GM12878 (cell line): ENCODE measurements at regions not wholly inside any gene's neighbourhood (a gene's known extent, or its start where the extent isn't known, plus 50 kb on each side); places are given as distances from the start of the nearest gene placed in this dataset.

Source experiments
- CREB1 ChIP-seq: IDR thresholded peaks from 2 replicates; pipeline ENCODE4 v1.6.1; 2012; ENCODE audit warnings: low read depth, mild to moderate bottlenecking, inconsistent platforms
- POLR2A ChIP-seq: IDR thresholded peaks from 2 replicates; pipeline ENCODE4 v1.6.1; 2011; ENCODE audit warnings: low read depth, mild to moderate bottlenecking, low read length
- RFX5 ChIP-seq: IDR thresholded peaks from 2 replicates; pipeline ENCODE4 v1.6.1; 2011; ENCODE audit warnings: low read depth, low read length, improper control_type of control experiment
- TF ChIP-seq, protein P1 (sequence below), 3 experiments: IDR thresholded peaks in 2 of 3; conservative IDR thresholded peaks in 1 of 3; 2 replicates each; pipeline ENCODE4 v1.5.1; 2011; ENCODE audit warnings: low read depth in 3 of 3, low read length in 3 of 3, mild to moderate bottlenecking in 3 of 3, control low read depth in 2 of 3, moderate library complexity in 2 of 3, inconsistent platforms in 1 of 3, mixed read lengths in 1 of 3; ENCODE audit not compliant: control insufficient read depth in 2 of 3, insufficient read depth in 1 of 3; ENCODE audit errors: extremely low read depth in 1 of 3
- TF ChIP-seq, protein P2 (sequence below): IDR thresholded peaks from 2 replicates; pipeline ENCODE4 v1.6.1; 2011; ENCODE audit warnings: low read depth, low read length, improper control_type of control experiment, borderline replicate concordance
- TF ChIP-seq, protein P3 (sequence below): IDR thresholded peaks from 2 replicates; pipeline ENCODE4 v1.6.1; 2012; ENCODE audit warnings: low read depth, low read length, improper control_type of control experiment

DNA sequence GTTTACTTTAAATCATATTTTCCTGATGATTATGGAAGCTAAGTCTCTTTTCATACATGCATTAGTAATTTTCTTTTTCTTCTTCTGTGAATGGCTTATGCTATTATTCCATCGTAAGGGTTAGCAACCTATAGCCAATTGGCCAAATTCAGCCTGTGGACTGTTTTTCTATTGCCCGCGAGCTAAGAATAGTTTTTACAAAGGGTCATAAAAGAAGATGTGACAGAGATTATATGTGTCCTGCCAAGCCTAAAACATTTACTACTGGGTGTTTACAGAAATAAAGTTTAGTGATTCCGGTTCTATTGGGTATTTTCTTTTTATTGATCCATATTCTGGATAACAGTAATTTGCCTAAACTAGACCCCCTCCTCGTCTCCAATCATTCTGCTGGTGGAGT, 268.8 kb upstream of the DIO3 start:
- TF ChIP-seq, protein P1, sequence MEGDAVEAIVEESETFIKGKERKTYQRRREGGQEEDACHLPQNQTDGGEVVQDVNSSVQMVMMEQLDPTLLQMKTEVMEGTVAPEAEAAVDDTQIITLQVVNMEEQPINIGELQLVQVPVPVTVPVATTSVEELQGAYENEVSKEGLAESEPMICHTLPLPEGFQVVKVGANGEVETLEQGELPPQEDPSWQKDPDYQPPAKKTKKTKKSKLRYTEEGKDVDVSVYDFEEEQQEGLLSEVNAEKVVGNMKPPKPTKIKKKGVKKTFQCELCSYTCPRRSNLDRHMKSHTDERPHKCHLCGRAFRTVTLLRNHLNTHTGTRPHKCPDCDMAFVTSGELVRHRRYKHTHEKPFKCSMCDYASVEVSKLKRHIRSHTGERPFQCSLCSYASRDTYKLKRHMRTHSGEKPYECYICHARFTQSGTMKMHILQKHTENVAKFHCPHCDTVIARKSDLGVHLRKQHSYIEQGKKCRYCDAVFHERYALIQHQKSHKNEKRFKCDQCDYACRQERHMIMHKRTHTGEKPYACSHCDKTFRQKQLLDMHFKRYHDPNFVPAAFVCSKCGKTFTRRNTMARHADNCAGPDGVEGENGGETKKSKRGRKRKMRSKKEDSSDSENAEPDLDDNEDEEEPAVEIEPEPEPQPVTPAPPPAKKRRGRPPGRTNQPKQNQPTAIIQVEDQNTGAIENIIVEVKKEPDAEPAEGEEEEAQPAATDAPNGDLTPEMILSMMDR (IDR thresholded peaks at IDR 0.05 in 2 of 3, conservative IDR thresholded peaks at IDR 0.05 in 1 of 3; ENCODE audit: control insufficient read depth in 2 of 3, extremely low read depth in 1 of 3, insufficient read depth in 1 of 3, low read depth in 3 of 3, low read length in 3 of 3) = no peak
- TF ChIP-seq, protein P2, sequence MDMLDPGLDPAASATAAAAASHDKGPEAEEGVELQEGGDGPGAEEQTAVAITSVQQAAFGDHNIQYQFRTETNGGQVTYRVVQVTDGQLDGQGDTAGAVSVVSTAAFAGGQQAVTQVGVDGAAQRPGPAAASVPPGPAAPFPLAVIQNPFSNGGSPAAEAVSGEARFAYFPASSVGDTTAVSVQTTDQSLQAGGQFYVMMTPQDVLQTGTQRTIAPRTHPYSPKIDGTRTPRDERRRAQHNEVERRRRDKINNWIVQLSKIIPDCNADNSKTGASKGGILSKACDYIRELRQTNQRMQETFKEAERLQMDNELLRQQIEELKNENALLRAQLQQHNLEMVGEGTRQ = no peak
- TF ChIP-seq RFX5 (no peak), CREB1 (no peak), POLR2A (no peak)
- TF ChIP-seq, protein P3, sequence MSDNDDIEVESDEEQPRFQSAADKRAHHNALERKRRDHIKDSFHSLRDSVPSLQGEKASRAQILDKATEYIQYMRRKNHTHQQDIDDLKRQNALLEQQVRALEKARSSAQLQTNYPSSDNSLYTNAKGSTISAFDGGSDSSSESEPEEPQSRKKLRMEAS = no peak
